ENCODE measurements at regions not wholly inside any gene's neighbourhood (a gene's known extent, or its start where the extent isn't known, plus 50 kb on each side); places are given as distances from the start of the nearest gene placed in this dataset.

- H3K4me3 ChIP-seq (ENCODE audit: low read length), result no peak overlapping the region
- TF ChIP-seq CTCF (conservative IDR thresholded peaks at IDR 0.05; ENCODE audit: low read length), result no peak
- no peak for DNase-seq (ENCODE audit: low read depth)
Measured at GRCh38 chr4:117777721-117778120, 256.6 kb upstream of the NDST3 start.

GRCh38 chr4:117783716-117784115 is 250.6 kb upstream of the NDST3 start:
- no peak overlapping the region for H3K4me3 ChIP-seq (ENCODE audit: low read length)
- TF ChIP-seq CTCF (conservative IDR thresholded peaks at IDR 0.05; ENCODE audit: low read length), result no peak
- DNase-seq (ENCODE audit: low read depth), result no peak

DNA sequence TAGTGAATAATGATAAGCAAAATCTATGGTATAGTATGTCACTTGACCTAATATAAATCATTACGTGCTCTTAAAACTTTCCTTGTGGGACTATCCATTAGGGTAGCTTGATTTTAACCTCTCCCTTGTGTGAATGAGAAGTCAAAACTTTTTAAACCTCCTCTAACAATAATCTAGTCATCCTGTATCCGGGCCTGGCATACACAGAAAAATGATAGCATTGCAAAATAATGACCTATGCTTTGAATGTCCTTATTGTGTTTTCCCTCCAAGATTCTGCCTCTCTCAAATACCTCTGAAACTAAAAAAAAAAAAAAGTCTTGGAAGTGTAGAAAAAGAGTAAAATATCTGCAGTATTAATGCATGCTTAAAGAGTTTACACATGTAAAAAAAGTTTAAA is 250.0 kb upstream of the NDST3 start:
- no peak overlapping the region for H3K4me3 ChIP-seq (ENCODE audit: low read length)
- DNase-seq (ENCODE audit: low read depth), result no peak
- no peak for TF ChIP-seq CTCF (conservative IDR thresholded peaks at IDR 0.05; ENCODE audit: low read length)

DNA sequence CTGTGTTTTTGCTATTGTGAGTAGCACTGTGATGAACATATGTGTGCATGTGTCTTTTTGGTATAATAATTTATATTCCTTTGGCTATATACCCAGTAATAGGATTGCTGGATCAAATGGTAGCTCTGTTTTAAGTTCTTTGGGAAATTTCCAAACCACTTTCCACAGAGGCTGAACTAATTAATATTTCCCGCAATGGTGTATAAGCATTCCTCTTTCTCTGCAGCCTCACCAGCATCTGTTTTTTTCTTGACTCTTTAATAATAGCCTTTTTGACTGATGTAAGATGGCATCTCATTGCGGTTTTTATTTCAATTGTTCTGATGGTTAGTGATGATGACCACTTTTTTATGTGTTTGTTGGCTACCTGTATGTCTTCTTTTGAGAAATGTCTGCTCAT is 247.7 kb upstream of the NDST3 start:
- DNase-seq (ENCODE audit: low read depth), result no peak
- H3K4me3 ChIP-seq (ENCODE audit: low read length), result no peak overlapping the region
- TF ChIP-seq CTCF (conservative IDR thresholded peaks at IDR 0.05; ENCODE audit: low read length), result no peak

DNA sequence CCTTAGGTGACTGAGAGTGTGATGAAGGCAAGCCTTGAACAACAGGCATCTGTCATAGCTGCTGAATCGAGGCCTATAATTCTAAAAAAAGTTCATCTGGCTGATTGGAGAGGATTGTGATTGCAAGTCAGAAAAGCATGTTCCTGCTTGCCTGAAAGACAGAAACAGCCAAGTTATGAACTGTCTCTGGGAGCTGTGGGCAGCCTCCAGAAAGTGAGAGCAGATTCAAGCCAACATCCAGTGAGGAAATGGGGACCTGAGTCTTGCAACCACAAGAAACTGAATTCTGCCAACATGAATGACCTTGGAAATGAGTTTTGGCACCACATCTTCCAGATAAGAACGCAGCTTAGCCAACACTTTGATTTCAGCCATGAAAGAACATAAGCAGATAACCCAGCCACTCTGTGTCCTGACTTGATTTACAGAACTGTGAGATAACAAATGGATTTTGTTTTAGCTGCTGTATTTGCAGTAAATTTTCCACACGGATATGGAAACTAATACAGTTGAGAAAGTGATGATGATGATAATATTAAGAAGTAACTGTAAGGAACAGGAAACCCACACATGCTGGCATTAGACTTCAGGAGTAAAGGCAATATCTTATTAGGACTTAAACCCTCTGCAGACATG is 240.3 kb upstream of the NDST3 start:
- no peak for TF ChIP-seq CTCF (conservative IDR thresholded peaks at IDR 0.05; ENCODE audit: low read length)
- no peak for DNase-seq (ENCODE audit: low read depth)
- H3K4me3 ChIP-seq (ENCODE audit: low read length), result no peak overlapping the region

DNA sequence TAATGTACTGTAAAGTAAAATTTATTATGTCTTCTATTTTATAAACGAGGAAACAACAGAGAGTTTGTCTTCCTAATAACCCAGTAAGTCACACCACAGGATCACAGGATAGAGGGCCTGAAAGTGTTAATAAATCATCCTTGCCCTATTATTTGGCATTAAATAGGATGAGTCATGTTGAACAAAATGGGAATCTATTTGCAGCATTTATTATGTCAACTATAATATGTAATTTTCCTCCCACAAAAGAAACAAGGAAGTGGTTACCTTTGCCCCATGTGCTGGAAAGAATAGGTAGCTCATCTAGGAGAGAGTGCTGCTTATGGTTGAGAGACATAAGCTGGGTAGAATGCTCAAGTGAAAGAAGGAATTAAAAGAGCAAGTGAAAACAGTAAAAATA is 237.6 kb upstream of the NDST3 start:
- no peak for DNase-seq (ENCODE audit: low read depth)
- H3K4me3 ChIP-seq (ENCODE audit: low read length), result no peak overlapping the region
- TF ChIP-seq CTCF (conservative IDR thresholded peaks at IDR 0.05; ENCODE audit: low read length), result no peak

DNA sequence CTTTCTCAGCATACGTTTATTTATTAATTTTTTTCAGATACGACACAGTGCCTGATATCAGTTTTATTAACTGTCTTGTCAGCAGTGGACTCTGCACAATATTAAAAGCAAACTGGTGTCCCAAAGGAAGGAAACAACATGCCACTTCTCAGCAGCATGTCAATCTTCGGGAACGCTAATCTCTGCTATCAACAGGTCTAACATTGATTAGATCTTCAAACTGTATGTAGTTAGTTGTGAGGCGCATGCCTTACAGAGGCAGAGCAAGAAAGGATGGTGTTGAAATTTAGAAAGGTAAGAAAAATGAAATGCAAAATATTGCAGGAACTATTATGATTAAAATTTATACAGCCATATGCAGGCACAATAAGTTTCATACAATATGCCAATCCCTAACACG is 233.7 kb upstream of the NDST3 start:
- H3K4me3 ChIP-seq (ENCODE audit: low read length), result no peak overlapping the region
- TF ChIP-seq CTCF (conservative IDR thresholded peaks at IDR 0.05; ENCODE audit: low read length), result no peak
- DNase-seq (ENCODE audit: low read depth), result no peak
